HepG2 (cell line): ENCODE measurements at regions not wholly inside any gene's neighbourhood (a gene's known extent, or its start where the extent isn't known, plus 50 kb on each side); places are given as distances from the start of the nearest gene placed in this dataset.

Experiments used
- ATAC-seq: fragments of 200-7000 bp; cut with Tn5 transposase; 3 replicates; pipeline ENCODE4 v1.9.1; 2020; ENCODE audit warnings: mild to moderate bottlenecking, moderate library complexity
- BruUV-seq: library from RNA; stranded (reverse); fragments of 400-500 nt; replicated peaks from 2 replicates; lab custom pipeline; 2021; lab: Mats Ljungman, UMichigan
- CTCF ChIA-PET: fragments of 300-600 bp; formaldehyde crosslinking; extraction: SDS; loops from one replicate; lab custom pipeline; 2021; ENCODE audit warnings: low total read pairs, inconsistent platforms, low intra/inter-chr PET ratio; lab: Yijun Ruan, JAX
- POLR2A ChIA-PET: fragments of 350-600 bp; sonication (Branson Sonifier 250); formaldehyde crosslinking; loops from one replicate; lab custom pipeline; 2020; ENCODE audit warnings: antibody characterized with exemption, inconsistent platforms; lab: Yijun Ruan, JAX
- DNase-seq: peaks from one replicate; pipeline ENCODE4 v3.0.0-alpha.2; 2015; ENCODE audit warnings: low spot score
- FAIRE-seq: peaks from 3 replicates; lab custom pipeline; 2011; peaks lifted over from hg19 to GRCh38; lab: Jason Lieb, UNC
- H2AFZ ChIP-seq: one replicate; pipeline ENCODE4 v1.6.1; 2011; ENCODE audit warnings: low read length, inconsistent platforms
- H3K27ac ChIP-seq: fragments of 300-600 bp; 3 replicates; pipeline ENCODE4 v1.8.0; 2011; ENCODE audit warnings: mixed run types, mild to moderate bottlenecking, mixed read lengths, low read length, inconsistent platforms; ENCODE audit not compliant: insufficient read depth; ENCODE audit errors: extremely low read length
- H3K27me3 ChIP-seq, 2 experiments: fragments of 200-600 bp in 1 of 2; 2 replicates in 1 of 2; 3 replicates in 1 of 2; pipeline versions ENCODE4 v1.6.0 to v1.8.0; 2011; ENCODE audit warnings: low read length in 2 of 2, mild to moderate bottlenecking in 2 of 2, moderate library complexity in 2 of 2, inconsistent platforms in 1 of 2; ENCODE audit not compliant: insufficient read depth in 2 of 2, control insufficient read depth in 1 of 2
- H3K36me3 ChIP-seq, 2 experiments: fragments of 200-600 bp in 1 of 2; replicated peaks in 1 of 2; 2 replicates in 1 of 2; 3 replicates in 1 of 2; pipeline versions ENCODE4 v1.5.1 to v1.8.0; 2011; ENCODE audit warnings: low read length in 2 of 2, inconsistent platforms in 1 of 2; ENCODE audit not compliant: insufficient read depth in 2 of 2, control insufficient read depth in 1 of 2
- H3K4me1 ChIP-seq: 2 replicates; pipeline ENCODE4 v1.5.1; 2012; ENCODE audit warnings: low read length, inconsistent platforms; ENCODE audit not compliant: insufficient read depth
- H3K4me2 ChIP-seq: 2 replicates; pipeline ENCODE4 v1.6.0; 2011; ENCODE audit warnings: low read depth, low read length, inconsistent platforms
- H3K4me3 ChIP-seq, 3 experiments: fragments of 200-600 bp in 1 of 3; sonication (generic), shearing (Covaris generic) in 1 of 3; replicated peaks in 1 of 3; 2 replicates each; pipeline ENCODE4 v1.5.1; 2011 to 2016; ENCODE audit warnings: low read length in 3 of 3, inconsistent platforms in 2 of 3, low read depth in 2 of 3, mild to moderate bottlenecking in 2 of 3, control low read depth in 1 of 3, mixed read lengths in 1 of 3; ENCODE audit not compliant: insufficient read depth in 1 of 3
- H3K79me2 ChIP-seq: one replicate; pipeline ENCODE4 v1.6.1; 2011; ENCODE audit warnings: low read length, inconsistent platforms; ENCODE audit not compliant: insufficient read depth
- H3K9ac ChIP-seq: 2 replicates; pipeline ENCODE4 v1.6.0; 2011; ENCODE audit warnings: mild to moderate bottlenecking, low read depth, low read length, inconsistent platforms; ENCODE audit not compliant: insufficient read depth
- H3K9me3 ChIP-seq: 2 replicates; pipeline ENCODE4 v1.5.1; 2012; ENCODE audit warnings: mild to moderate bottlenecking, low read length
- H4K20me1 ChIP-seq: 2 replicates; pipeline ENCODE4 v1.6.0; 2011; ENCODE audit warnings: inconsistent platforms, mild to moderate bottlenecking, low read length, moderate library complexity; ENCODE audit not compliant: insufficient read depth
- ATF2 ChIP-seq: sonication (generic); formaldehyde crosslinking; IDR thresholded peaks from 2 replicates; pipeline ENCODE4 v1.4.0; 2020; ENCODE audit warnings: missing genetic modification reagents
- FOXP4 ChIP-seq: sonication (generic); formaldehyde crosslinking; IDR thresholded peaks from 2 replicates; pipeline ENCODE4 v1.4.0; 2020; ENCODE audit warnings: missing genetic modification reagents
- POLR2AphosphoS2 ChIP-seq: IDR thresholded peaks from 2 replicates; pipeline ENCODE4 v1.6.1; 2011; ENCODE audit warnings: low read depth, low read length, improper control_type of control experiment
- ZNF652 ChIP-seq: IDR thresholded peaks from 2 replicates; pipeline ENCODE4 v1.6.1; 2016; ENCODE audit warnings: low read depth, borderline replicate concordance
- WGBS: methylation state at CpG from one replicate; pipeline ENCODE4 v1.1.6; 2017; ENCODE audit warnings: low lambda C conversion rate; 5-methylcytosine and 5-hydroxymethylcytosine counted together
- in situ Hi-C: cut with HindIII; loops from 2 replicates; pipeline ENCODE4 v1.10.0; 2017; ENCODE audit warnings: low pct_unique_long_range_greater_than_20kb; ENCODE audit not compliant: extremely low pct_ligation_motif_present
- intact Hi-C: fragments of 100-400 bp; cut with micrococcal nuclease; formaldehyde crosslinking; loops from one replicate; pipeline ENCODE4 v1.10.0; 2022; ENCODE audit not compliant: unreplicated experiment

- TF ChIP-seq FOXP4 (CRISPR knock-in tag) = no peak
Measured at GRCh38 chr18:40957533-40958070, 997.4 kb upstream of the PIK3C3 start (continued).

GRCh38 chr18:40956213-40956612 lies 998.8 kb upstream of the PIK3C3 start:
- ATAC-seq (no peak), DNase-seq (no peak), FAIRE-seq (no peak)
- Histone ChIP-seq H3K36me3 (no peaks in the 10 kb centered on the region), H3K9me3 (no peaks in the 10 kb centered on the region; the same call in 1 of the 2 replicates), H3K79me2 (no peaks in the 10 kb centered on the region), H4K20me1 (no peaks in the 10 kb centered on the region), H3K27ac (no peak overlapping the region), H3K4me3 (no peak overlapping the region), H3K4me1 (no peaks in the 10 kb centered on the region), H3K27me3 (no peaks in the 10 kb centered on the region), H3K4me2 (no peak overlapping the region), H2AFZ (no peak overlapping the region), H3K9ac (no peak overlapping the region)
- BruUV-seq = no TSS peak
- TF ChIP-seq ZNF652 (no peak), POLR2AphosphoS2 (no peak), ATF2 (no peak)
- in situ Hi-C loops (no loop called here), intact Hi-C loops (no loop called here)
- ChIA-PET CTCF (no interaction called here), POLR2A (no interaction called here)
- WGBS = 33% methylated on average over 1 of the region's 1 CpG
